Stimulated activated CD4-positive, alpha-beta T cell treated with anti-CD3 and anti-CD28 coated beads, Interleukin-2, amount 100 ng/mL, for 48 hours (primary cell): ENCODE measurements at regions not wholly inside any gene's neighbourhood (a gene's known extent, or its start where the extent isn't known, plus 50 kb on each side); places are given as distances from the start of the nearest gene placed in this dataset.
"Not testable (repeated sequence)": the region's sequence is repeated elsewhere in the genome, so short reads cannot be mapped to it uniquely, and the experiment has no call there.

Experiments
- DNase-seq, 2 donors: peaks; one replicate each; pipeline ENCODE4 v3.0.0-alpha.2; 2020

DNA sequence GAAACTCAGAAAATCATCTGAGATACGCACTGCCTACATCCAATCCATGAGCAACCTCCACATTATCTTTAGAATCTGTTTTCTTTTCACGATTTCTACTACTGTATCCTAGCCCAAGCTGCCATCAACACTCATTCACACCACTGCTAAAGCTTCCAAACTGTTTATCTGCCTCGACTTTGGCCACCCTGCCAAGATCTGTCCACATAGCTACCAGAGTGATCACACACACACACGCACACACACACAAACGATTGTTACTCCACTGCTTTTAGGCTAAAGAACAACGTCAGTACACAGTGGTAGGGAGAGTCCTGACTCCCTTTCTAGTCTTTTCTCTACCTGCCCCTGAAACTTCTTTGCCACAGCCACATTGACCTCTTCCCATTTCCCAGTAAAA, 142.0 kb downstream of the CCDC71L start:
- DNase-seq = no peak

DNA sequence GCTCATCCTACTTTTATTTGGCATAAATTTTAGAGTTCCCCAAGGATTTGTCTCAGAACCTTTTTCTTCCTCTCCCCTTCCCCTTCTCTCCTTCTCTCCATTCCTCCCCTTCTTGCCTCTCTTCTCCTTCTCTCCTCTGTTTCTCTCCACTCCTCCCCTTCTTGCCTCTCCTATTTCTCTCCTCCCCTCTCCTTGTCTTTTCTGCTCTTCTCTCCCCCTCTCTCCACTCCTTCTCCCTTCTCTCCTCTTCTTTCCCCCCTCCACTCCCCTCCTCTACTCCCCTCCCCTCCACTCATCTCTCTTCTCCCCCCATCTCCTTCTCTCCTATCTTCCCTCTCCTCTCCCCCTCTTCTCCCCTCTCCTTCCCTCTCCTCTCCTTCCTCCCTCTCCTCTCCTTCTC, 142.7 kb downstream of the CCDC71L start:
- DNase-seq = no peak

GRCh38 chr7:106517508-106517907, 143.4 kb downstream of the CCDC71L start:
- DNase-seq = no peak

GRCh38 chr7:106515321-106515720, 145.6 kb downstream of the CCDC71L start:
- DNase-seq = no peak

GRCh38 chr7:106514881-106515280, 146.1 kb downstream of the CCDC71L start:
- DNase-seq = no peak

DNA sequence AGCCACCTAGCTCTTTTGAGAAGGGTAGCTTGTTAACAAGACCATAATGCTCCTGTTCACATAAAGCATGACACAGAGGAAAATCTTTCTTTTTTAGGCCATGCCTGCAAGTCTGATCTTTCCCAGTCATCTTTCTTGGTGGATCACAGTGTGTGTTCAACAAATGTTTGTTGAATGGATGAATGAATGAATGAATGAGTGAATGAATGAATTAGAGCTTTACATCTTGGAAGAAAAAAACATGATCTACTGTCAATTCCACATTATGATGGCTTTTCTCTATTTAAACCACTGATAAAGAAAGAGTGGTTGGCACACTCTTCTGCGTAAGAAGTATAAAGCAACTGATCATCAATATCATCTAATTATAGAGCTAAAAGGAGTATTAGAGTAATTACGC, 148.7 kb downstream of the CCDC71L start:
- no peak for DNase-seq

DNA sequence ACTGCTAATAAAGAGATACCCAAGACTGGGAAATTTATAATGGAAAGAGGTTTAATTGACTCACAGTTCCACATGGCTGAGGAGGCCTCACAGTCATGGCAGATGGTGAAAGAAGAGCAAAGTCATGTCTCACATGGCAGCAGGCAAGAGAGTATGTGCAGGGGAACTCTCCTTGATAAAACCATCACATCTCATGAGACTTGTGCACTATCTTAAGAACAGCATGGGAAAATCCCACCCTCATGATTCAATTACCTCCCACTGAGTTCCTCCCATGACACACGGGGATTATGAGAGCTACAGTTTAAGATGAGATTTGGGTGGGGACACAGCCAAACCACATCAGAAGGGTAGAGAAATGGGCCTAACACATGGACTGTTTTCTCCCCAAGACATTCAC, 156.3 kb downstream of the CCDC71L start:
- no peak for DNase-seq

- DNase-seq = no peak
These were observed 156.8 kb downstream of the CCDC71L start for GRCh38 chr7:106504207-106504606.

DNA sequence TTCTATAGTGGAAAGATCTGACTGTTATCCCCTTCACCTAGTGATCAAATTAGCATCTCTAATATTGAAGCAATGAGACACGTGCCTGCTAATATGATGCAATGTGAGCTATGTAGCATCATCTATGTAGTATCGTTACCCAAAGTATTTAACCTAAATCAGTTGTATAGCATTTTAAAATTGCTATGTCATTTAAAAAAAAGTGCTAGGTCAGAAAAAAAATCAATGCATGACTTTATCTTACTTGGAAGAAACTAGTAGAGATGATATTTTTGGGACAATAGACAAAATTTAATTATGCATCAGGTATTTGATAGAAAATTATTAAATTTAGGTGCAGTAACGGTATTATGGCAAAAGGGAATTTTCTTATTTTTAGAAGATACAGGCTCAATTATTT, 157.3 kb downstream of the CCDC71L start:
- DNase-seq = no peak

DNA sequence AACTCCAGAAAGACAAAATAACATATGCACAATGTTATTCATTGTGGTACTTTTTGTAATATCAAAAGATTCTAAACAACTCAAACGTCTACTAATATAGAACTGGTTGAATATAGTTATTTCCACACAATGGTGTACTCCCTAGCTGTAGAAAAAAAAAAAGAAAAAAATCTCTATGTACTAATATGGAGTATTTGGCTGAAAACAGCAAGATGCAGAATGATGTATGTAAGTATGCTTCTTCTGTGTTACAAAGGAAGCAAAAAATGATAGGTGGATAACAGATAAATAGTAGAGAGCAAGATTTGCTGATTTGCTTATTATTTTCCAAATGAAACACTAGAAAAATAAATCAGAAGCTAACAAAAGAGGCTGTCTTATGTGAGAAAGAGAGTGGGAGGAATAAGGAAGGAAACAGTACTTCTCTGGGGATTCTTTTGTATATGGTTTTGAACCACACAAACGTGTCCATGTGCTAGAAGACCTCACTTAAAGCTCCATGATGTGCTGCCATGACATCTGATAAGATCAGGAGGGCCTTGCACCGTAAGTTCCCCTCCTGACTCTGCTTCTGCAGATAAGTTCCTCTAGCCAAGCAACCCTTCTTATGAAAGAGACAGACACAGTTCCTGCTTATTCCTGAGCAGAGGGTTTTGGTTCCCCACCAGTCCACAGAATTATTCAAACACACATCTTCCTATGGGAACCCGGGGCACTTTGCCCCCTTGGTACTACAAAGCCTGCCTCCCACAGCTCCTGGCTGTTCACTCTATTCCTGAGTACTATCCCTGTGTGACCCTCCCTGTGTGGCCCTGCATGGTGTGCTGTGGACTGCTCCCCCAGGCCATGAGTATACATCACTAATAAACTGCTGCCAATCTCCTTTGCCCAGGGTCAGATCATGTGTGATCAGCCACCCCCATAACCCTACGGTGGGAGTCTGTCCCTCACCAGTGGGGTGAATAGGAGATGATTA, 159.1 kb downstream of the CCDC71L start:
- no peak for DNase-seq

- DNase-seq = no peak
These were observed 161.1 kb downstream of the CCDC71L start for GRCh38 chr7:106499897-106500296.

DNA sequence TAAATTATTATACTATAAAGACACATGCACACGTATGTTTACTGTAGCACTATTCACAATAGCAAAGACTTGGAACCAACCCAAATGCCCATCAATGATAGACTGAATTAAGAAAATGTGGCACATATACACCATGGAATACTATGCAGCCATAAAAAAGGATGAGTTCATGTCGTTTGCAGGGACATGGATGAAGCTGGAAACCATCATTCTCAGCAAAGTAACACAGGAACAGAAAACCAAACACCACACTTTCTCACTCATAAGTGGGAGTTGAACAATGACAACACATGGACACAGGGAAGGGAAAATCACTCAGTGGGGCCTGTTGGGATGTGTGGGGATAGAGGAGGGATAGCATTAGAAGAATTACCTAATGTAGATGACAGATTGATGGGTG, 163.0 kb downstream of the CCDC71L start:
- DNase-seq = not testable (repeated sequence)

GRCh38 chr7:106493041-106493731, 167.8 kb downstream of the CCDC71L start:
- DNase-seq = no peak

DNA sequence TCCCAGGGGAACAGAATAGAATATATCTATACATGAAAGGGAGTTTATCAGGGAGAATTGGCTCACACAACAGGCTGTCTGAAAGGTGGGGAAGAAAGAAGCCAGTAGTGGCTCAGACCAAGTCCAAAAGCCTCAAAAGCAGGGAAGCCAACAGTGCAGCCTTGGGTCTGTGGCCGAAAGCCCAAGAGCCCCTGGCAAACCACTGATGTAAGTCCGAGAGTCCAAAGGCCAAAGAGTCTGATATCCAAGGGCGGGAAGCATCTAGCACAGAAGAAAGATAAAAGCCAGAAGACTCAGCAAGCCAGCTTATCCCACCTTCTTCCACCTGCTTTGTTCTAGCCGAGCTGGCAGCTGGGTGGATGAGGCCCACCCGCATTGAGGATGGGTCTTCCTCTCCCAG, 172.5 kb downstream of the CCDC71L start:
- DNase-seq = no peak

GRCh38 chr7:106487892-106488291, 173.1 kb downstream of the CCDC71L start:
- no peak for DNase-seq

DNA sequence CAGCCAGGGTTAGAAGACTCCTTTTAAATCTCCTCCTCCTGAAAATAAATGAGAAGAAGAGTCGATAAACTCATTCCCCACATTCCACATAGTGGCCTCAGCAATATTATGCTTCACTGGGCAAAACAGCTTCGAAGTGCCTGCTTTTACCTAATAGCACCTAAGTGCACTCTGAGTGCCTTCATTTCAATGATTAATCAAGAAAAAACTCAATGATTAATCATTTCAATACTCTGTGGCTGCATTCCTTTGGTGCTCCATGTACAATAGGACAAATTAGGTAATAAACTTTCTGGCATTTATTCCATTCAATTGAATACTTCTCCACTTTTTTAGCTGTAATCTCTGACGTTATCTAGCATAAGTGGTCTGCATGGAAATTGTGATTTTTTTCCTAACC, 174.6 kb downstream of the CCDC71L start:
- DNase-seq = no peak

GRCh38 chr7:106485919-106486318, 175.0 kb downstream of the CCDC71L start:
- no peak for DNase-seq

GRCh38 chr7:106485031-106485551, 175.9 kb downstream of the CCDC71L start:
- no peak for DNase-seq

GRCh38 chr7:106484562-106484961, 176.4 kb downstream of the CCDC71L start:
- no peak for DNase-seq

DNA sequence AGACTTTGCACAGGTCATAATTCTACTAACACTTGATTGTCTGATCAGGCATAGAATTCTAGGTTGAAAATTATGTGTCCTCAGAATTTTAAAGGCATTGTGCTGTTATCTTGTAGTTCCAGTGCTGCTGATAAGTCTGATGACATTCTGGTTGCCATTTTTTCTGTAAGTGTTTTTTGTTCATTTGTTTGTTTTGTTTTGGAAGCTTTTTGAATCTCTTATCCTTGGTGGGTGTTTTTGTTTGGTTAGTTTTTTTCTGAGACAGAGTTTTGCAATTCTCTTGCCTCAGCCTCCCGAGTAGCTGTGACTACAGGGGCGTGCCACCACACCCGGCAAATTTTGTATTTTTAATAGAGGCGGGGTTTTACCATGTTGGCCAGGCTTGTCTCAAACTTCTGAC, 178.9 kb downstream of the CCDC71L start:
- no peak for DNase-seq

GRCh38 chr7:106480616-106481031, 180.3 kb downstream of the CCDC71L start:
- DNase-seq = no peak

GRCh38 chr7:106480161-106480579, 180.8 kb downstream of the CCDC71L start:
- no peak for DNase-seq

DNA sequence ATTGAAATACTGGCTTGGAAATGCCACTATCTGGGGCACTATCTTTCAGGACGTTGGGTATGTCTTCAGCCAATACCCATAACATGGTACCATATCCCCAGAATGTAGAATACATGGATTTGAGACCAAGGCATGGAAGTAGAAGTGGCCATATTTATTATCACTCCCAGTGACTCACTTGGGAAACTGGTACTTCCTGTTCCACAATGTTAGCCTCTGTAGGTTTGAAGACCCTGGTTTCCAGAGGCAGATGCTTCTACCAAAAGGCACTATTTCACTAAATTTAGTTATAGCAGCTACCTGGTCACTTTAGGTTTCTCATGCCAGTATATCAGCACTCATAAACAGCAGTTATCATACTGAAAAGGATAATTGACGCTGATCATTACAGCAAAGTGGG, 184.2 kb downstream of the CCDC71L start:
- no peak for DNase-seq

GRCh38 chr7:106472741-106473140, 188.0 kb upstream of the NAMPT start:
- no peak for DNase-seq
